PC-9 (cell line): ENCODE measurements at regions not wholly inside any gene's neighbourhood (a gene's known extent, or its start where the extent isn't known, plus 50 kb on each side); places are given as distances from the start of the nearest gene placed in this dataset.

Source experiments
- BruUV-seq: library from RNA; stranded (reverse); fragments of 400-500 nt; replicated peaks from 2 replicates; lab custom pipeline; 2021; lab: Mats Ljungman, UMichigan
- CTCF ChIA-PET: fragments of 300-600 bp; sonication (Branson Sonifier 250); formaldehyde crosslinking; loops from one replicate; lab custom pipeline; 2022; ENCODE audit warnings: antibody characterized with exemption; lab: Charles Lee
- POLR2A ChIA-PET: fragments of 300-600 bp; sonication (Branson Sonifier 250); formaldehyde crosslinking; loops from one replicate; lab custom pipeline; 2022; ENCODE audit warnings: antibody characterized with exemption; ENCODE audit not compliant: unreplicated experiment; lab: Charles Lee
- DNase-seq, 2 experiments: peaks; one replicate each; pipeline versions ENCODE4 v3.0.0 to v3.0.0-alpha.2; 2015 to 2022; ENCODE audit warnings: mixed read lengths in 1 of 2
- H2AFZ ChIP-seq: fragments of 200-600 bp; sonication (generic); 2 replicates; pipeline ENCODE4 v1.8.1; 2017; ENCODE audit warnings: antibody characterized with exemption
- H3F3A ChIP-seq: fragments of 200-600 bp; sonication (generic); 2 replicates; pipeline ENCODE4 v1.8.1; 2017; ENCODE audit warnings: antibody characterized with exemption, mild to moderate bottlenecking, low read depth; ENCODE audit not compliant: insufficient read depth
- H3K27ac ChIP-seq: fragments of 200-600 bp; sonication (generic); 2 replicates; pipeline ENCODE4 v1.6.1; 2016; ENCODE audit warnings: mixed run types
- H3K27me3 ChIP-seq: fragments of 200-600 bp; sonication (generic); 2 replicates; pipeline ENCODE4 v1.6.1; 2016; ENCODE audit warnings: low read depth, mixed run types; ENCODE audit not compliant: insufficient read depth
- H3K36me3 ChIP-seq: fragments of 200-600 bp; sonication (generic); 2 replicates; pipeline ENCODE4 v1.6.1; 2016; ENCODE audit warnings: low read depth, mixed run types
- H3K4me1 ChIP-seq: fragments of 200-600 bp; sonication (generic); replicated peaks from 2 replicates; pipeline ENCODE4 v1.6.1; 2016; ENCODE audit warnings: mixed run types; ENCODE audit not compliant: insufficient read depth
- H3K4me2 ChIP-seq: fragments of 200-600 bp; sonication (generic); 2 replicates; pipeline ENCODE4 v1.6.1; 2017; ENCODE audit warnings: mixed run types
- H3K4me3 ChIP-seq: fragments of 200-600 bp; sonication (generic); 2 replicates; pipeline ENCODE4 v1.6.1; 2016; ENCODE audit warnings: mixed run types
- H3K79me2 ChIP-seq: fragments of 200-600 bp; sonication (generic); 2 replicates; pipeline ENCODE4 v1.6.1; 2017; ENCODE audit warnings: low read depth, mixed run types
- H3K9me2 ChIP-seq: fragments of 200-600 bp; sonication (generic); 2 replicates; pipeline ENCODE4 v1.8.1; 2017; ENCODE audit warnings: mild to moderate bottlenecking; ENCODE audit not compliant: insufficient read depth
- H3K9me3 ChIP-seq: fragments of 200-600 bp; sonication (generic); 2 replicates; pipeline ENCODE4 v1.8.1; 2016; ENCODE audit warnings: low read depth; ENCODE audit not compliant: insufficient read depth
- H4K20me1 ChIP-seq: fragments of 200-600 bp; sonication (generic); 2 replicates; pipeline ENCODE4 v1.8.1; 2017; ENCODE audit not compliant: insufficient read depth
- CTCF ChIP-seq: fragments of 200-600 bp; sonication (generic); conservative IDR thresholded peaks from 2 replicates; pipeline ENCODE4 v1.6.1; 2017; ENCODE audit warnings: mixed run types, antibody characterized with exemption, mild to moderate bottlenecking, moderate library complexity
- EZH2 ChIP-seq: fragments of 200-600 bp; sonication (generic); IDR thresholded peaks from 2 replicates; pipeline ENCODE4 v1.8.0; 2017; ENCODE audit warnings: antibody characterized with exemption, low read depth
- intact Hi-C: fragments of 100-400 bp; cut with micrococcal nuclease; formaldehyde crosslinking; loops from one replicate; pipeline ENCODE4 v1.10.0; 2022; ENCODE audit not compliant: unreplicated experiment

- no peaks in the 10 kb centered on the region for H3K9me3 ChIP-seq
Measured at GRCh38 chr5:90014420-90014819, 395.1 kb downstream of the CETN3 start.

GRCh38 chr5:90000351-90000750 lies 409.2 kb downstream of the CETN3 start:
- Histone ChIP-seq H3K36me3 (no peaks in the 10 kb centered on the region), H3K27ac (no peak overlapping the region), H3K4me2 (no peak overlapping the region), H3F3A (no peaks in the 10 kb centered on the region), H3K9me3 (no peaks in the 10 kb centered on the region), H3K79me2 (no peaks in the 10 kb centered on the region), H2AFZ (no peak overlapping the region), H4K20me1 (no peaks in the 10 kb centered on the region), H3K4me3 (no peak overlapping the region), H3K27me3 (no peaks in the 10 kb centered on the region), H3K4me1 (no peaks in the 10 kb centered on the region), H3K9me2 (no peaks in the 10 kb centered on the region)
- TF ChIP-seq CTCF = no peak
- no peak for TF ChIP-seq EZH2
- DNase-seq = no peak
- POLR2A ChIA-PET = no interaction called here
- intact Hi-C loops = no loop called here
- CTCF ChIA-PET = no interaction called here
- BruUV-seq = no TSS peak

More at GRCh38 chr5:90014420-90014819, 395.1 kb downstream of the CETN3 start:
- Histone ChIP-seq H3K4me3 (no peak overlapping the region), H3K36me3 (no peaks in the 10 kb centered on the region), H4K20me1 (no peaks in the 10 kb centered on the region), H3K79me2 (no peaks in the 10 kb centered on the region), H3K27ac (no peak overlapping the region), H3K4me1 (no peaks in the 10 kb centered on the region), H3F3A (no peaks in the 10 kb centered on the region), H2AFZ (no peak overlapping the region), H3K9me2 (no peaks in the 10 kb centered on the region), H3K27me3 (no peaks in the 10 kb centered on the region), H3K4me2 (no peak overlapping the region)
- BruUV-seq = no TSS peak
- TF ChIP-seq EZH2 (no peak), CTCF (no peak)
- DNase-seq = no peak
- POLR2A ChIA-PET = no interaction called here
- intact Hi-C loops = no loop called here
- CTCF ChIA-PET = no interaction called here

DNA sequence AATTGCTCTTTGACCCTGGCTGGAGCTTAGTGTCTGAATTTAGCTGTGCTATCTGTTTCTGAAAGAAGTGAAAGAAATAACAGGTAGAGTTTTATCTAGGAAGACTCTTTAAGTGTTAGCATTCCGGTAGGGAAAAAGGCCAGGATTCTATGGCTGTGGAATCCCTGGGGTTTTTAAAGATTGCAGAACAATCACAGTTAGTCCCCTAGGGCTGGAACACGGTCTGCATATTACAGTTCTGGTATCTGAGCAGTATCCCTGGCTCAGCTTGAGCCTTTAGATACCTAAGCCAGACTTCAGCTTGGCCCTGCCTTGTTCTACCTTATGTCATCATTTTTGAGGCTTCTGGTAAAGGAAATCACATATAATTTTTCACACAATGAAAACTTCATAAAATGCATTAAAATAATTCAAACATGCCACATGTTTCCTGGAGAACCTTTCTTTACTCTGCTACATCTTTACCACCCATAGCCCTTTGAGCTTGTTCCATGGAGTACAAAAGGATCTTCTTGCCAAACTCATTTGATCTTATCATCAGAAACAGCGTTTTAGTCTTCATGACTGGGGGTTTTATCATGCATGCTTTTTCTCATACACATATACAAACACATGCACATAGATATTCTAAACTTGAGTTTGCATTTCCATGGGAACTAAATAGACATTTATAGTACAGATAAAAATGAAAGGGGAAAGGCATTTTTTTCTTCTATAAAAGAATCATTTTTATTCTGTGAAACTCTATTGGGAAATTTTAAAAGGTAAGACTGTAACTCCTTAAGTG lies 410.8 kb downstream of the CETN3 start:
- ChIA-PET CTCF (no interaction called here), POLR2A (no interaction called here)
- no peaks in the 10 kb centered on the region for H3K9me3 ChIP-seq
- intact Hi-C loops = no loop called here
- no peaks in the 10 kb centered on the region for H3K36me3 ChIP-seq
- no TSS peak for BruUV-seq
- H3K4me3 ChIP-seq = no peak overlapping the region
- H3K27ac ChIP-seq = no peak overlapping the region
- no peak for DNase-seq
- H3F3A ChIP-seq = no peaks in the 10 kb centered on the region
- H3K79me2 ChIP-seq = no peaks in the 10 kb centered on the region
- no peak overlapping the region for H3K4me2 ChIP-seq
- H3K4me1 ChIP-seq = no peaks in the 10 kb centered on the region
- H4K20me1 ChIP-seq = no peaks in the 10 kb centered on the region
- H3K27me3 ChIP-seq = no peaks in the 10 kb centered on the region
- no peak overlapping the region for H2AFZ ChIP-seq
- H3K9me2 ChIP-seq = no peaks in the 10 kb centered on the region
- TF ChIP-seq EZH2 (no peak), CTCF (no peak)
